Panc1 (cell line): ENCODE measurements at regions not wholly inside any gene's neighbourhood (a gene's known extent, or its start where the extent isn't known, plus 50 kb on each side); places are given as distances from the start of the nearest gene placed in this dataset.

Experiments
- ATAC-seq: fragments of 200-7000 bp; cut with Tn5 transposase; 2 replicates; pipeline ENCODE4 v1.9.1; 2020; ENCODE audit warnings: mild to moderate bottlenecking, moderate library complexity
- BruUV-seq: library from RNA; stranded (reverse); fragments of 400-500 nt; replicated peaks from 2 replicates; lab custom pipeline; 2021; lab: Mats Ljungman, UMichigan
- CTCF ChIA-PET: fragments of 300-600 bp; sonication (Branson Sonifier 250); formaldehyde crosslinking; loops from one replicate; lab custom pipeline; 2022; ENCODE audit warnings: antibody characterized with exemption; lab: Charles Lee
- POLR2A ChIA-PET: fragments of 300-600 bp; sonication (Branson Sonifier 250); formaldehyde crosslinking; loops from one replicate; lab custom pipeline; 2022; ENCODE audit warnings: antibody characterized with exemption; lab: Charles Lee
- DNase-seq: peaks from one replicate; pipeline ENCODE4 v3.0.0-alpha.2; 2010; ENCODE audit warnings: low read depth, low spot score
- H3K27ac ChIP-seq: 2 replicates; pipeline ENCODE4 v1.5.1; 2011; ENCODE audit warnings: mild to moderate bottlenecking, low read length, inconsistent platforms
- H3K27me3 ChIP-seq: fragments of 200-500 bp; sonication (Bioruptor generic); 2 replicates; pipeline ENCODE4 v1.6.0; 2014; ENCODE audit warnings: low read length, inconsistent platforms; ENCODE audit not compliant: control insufficient read depth, insufficient read depth
- H3K36me3 ChIP-seq: fragments of 200-500 bp; sonication (Bioruptor generic); 2 replicates; pipeline ENCODE4 v1.5.1; 2014; ENCODE audit warnings: inconsistent platforms, mild to moderate bottlenecking, low read length, moderate library complexity; ENCODE audit not compliant: control insufficient read depth, insufficient read depth
- H3K4me1 ChIP-seq: 2 replicates; pipeline ENCODE4 v1.5.1; 2011; ENCODE audit warnings: inconsistent platforms, mild to moderate bottlenecking, low read length, moderate library complexity; ENCODE audit not compliant: control insufficient read depth, insufficient read depth
- H3K4me3 ChIP-seq, 2 experiments: 2 replicates each; pipeline ENCODE4 v1.5.1; 2011 to 2012; ENCODE audit warnings: low read depth in 2 of 2, low read length in 2 of 2, mild to moderate bottlenecking in 2 of 2, inconsistent platforms in 1 of 2, moderate library complexity in 1 of 2
- H3K9me3 ChIP-seq: fragments of 200-500 bp; sonication (Bioruptor generic); 2 replicates; pipeline ENCODE4 v1.5.1; 2014; ENCODE audit warnings: low read depth, mild to moderate bottlenecking, inconsistent platforms, low read length, moderate library complexity; ENCODE audit not compliant: control insufficient read depth, insufficient read depth
- POLR2AphosphoS5 ChIP-seq: IDR thresholded peaks from 2 replicates; pipeline ENCODE4 v1.6.1; 2012; ENCODE audit warnings: mild to moderate bottlenecking, low read depth, low read length, moderate library complexity
- SIN3A ChIP-seq: IDR thresholded peaks from 2 replicates; pipeline ENCODE4 v1.6.1; 2012; ENCODE audit warnings: low read depth, mild to moderate bottlenecking, low read length, moderate library complexity, borderline replicate concordance; ENCODE audit not compliant: insufficient read depth
- TCF7L2 ChIP-seq: IDR thresholded peaks from 2 replicates; pipeline ENCODE4 v1.6.1; 2011; ENCODE audit warnings: mild to moderate bottlenecking, low read depth, low read length, inconsistent platforms
- in situ Hi-C: cut with HindIII; loops from 2 replicates; pipeline ENCODE4 v1.10.0; 2016; ENCODE audit warnings: low sequenced_read_pairs, low pct_unique_long_range_greater_than_20kb
- intact Hi-C: fragments of 100-400 bp; cut with micrococcal nuclease; formaldehyde crosslinking; loops from one replicate; pipeline ENCODE4 v1.10.0; 2022; ENCODE audit not compliant: unreplicated experiment
- TF ChIP-seq, protein P1 (sequence below), 2 experiments: IDR thresholded peaks; 2 replicates each; pipeline ENCODE4 v1.6.1; 2011 to 2012; ENCODE audit warnings: low read depth in 2 of 2, control low read depth in 1 of 2, low read length in 1 of 2, mild to moderate bottlenecking in 1 of 2, moderate library complexity in 1 of 2; ENCODE audit not compliant: insufficient read depth in 1 of 2
- TF ChIP-seq, protein P2 (sequence below): fragments of 450-650 bp; IDR thresholded peaks from 2 replicates; pipeline ENCODE4 v1.5.1; 2017; ENCODE audit warnings: mild to moderate bottlenecking

DNA sequence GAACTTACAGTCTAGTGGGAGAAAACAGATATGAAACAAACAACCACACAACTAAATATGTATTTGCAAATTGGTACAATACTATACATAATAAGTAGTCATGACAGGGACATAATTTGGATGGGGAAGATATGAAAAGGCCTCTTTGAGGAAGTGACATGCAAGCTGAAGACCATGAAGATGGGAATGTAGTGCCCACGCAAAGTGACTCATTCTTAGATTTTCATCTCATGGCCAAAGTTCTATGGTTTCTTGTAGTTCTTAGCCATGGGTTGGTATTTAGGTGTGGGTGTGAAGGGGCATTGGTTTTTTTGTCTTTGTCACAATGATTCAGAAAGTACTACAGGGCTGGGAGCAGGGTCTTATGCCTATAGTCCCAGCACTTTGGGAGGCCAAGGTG, 105.4 kb upstream of the FAM78B start:
- Histone ChIP-seq H3K9me3 (no peaks in the 10 kb centered on the region), H3K4me1 (no peaks in the 10 kb centered on the region), H3K27ac (no peak overlapping the region), H3K27me3 (no peaks in the 10 kb centered on the region), H3K36me3 (no peaks in the 10 kb centered on the region), H3K4me3 (no peak overlapping the region)
- intact Hi-C loops (no loop called here), in situ Hi-C loops (no loop called here)
- BruUV-seq, result no TSS peak
- POLR2A ChIA-PET, result no interaction called here
- no peak for ATAC-seq
- TF ChIP-seq, protein P1, sequence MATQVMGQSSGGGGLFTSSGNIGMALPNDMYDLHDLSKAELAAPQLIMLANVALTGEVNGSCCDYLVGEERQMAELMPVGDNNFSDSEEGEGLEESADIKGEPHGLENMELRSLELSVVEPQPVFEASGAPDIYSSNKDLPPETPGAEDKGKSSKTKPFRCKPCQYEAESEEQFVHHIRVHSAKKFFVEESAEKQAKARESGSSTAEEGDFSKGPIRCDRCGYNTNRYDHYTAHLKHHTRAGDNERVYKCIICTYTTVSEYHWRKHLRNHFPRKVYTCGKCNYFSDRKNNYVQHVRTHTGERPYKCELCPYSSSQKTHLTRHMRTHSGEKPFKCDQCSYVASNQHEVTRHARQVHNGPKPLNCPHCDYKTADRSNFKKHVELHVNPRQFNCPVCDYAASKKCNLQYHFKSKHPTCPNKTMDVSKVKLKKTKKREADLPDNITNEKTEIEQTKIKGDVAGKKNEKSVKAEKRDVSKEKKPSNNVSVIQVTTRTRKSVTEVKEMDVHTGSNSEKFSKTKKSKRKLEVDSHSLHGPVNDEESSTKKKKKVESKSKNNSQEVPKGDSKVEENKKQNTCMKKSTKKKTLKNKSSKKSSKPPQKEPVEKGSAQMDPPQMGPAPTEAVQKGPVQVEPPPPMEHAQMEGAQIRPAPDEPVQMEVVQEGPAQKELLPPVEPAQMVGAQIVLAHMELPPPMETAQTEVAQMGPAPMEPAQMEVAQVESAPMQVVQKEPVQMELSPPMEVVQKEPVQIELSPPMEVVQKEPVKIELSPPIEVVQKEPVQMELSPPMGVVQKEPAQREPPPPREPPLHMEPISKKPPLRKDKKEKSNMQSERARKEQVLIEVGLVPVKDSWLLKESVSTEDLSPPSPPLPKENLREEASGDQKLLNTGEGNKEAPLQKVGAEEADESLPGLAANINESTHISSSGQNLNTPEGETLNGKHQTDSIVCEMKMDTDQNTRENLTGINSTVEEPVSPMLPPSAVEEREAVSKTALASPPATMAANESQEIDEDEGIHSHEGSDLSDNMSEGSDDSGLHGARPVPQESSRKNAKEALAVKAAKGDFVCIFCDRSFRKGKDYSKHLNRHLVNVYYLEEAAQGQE (IDR thresholded peaks at IDR 0.05; ENCODE audit: insufficient read depth in 1 of 2, low read depth in 2 of 2, low read length in 1 of 2), result no peak
- TF ChIP-seq SIN3A (no peak), POLR2AphosphoS5 (no peak), TCF7L2 (no peak)
- TF ChIP-seq, protein P2, sequence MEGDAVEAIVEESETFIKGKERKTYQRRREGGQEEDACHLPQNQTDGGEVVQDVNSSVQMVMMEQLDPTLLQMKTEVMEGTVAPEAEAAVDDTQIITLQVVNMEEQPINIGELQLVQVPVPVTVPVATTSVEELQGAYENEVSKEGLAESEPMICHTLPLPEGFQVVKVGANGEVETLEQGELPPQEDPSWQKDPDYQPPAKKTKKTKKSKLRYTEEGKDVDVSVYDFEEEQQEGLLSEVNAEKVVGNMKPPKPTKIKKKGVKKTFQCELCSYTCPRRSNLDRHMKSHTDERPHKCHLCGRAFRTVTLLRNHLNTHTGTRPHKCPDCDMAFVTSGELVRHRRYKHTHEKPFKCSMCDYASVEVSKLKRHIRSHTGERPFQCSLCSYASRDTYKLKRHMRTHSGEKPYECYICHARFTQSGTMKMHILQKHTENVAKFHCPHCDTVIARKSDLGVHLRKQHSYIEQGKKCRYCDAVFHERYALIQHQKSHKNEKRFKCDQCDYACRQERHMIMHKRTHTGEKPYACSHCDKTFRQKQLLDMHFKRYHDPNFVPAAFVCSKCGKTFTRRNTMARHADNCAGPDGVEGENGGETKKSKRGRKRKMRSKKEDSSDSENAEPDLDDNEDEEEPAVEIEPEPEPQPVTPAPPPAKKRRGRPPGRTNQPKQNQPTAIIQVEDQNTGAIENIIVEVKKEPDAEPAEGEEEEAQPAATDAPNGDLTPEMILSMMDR, result no peak
- CTCF ChIA-PET, result no interaction called here
- no peak for DNase-seq

DNA sequence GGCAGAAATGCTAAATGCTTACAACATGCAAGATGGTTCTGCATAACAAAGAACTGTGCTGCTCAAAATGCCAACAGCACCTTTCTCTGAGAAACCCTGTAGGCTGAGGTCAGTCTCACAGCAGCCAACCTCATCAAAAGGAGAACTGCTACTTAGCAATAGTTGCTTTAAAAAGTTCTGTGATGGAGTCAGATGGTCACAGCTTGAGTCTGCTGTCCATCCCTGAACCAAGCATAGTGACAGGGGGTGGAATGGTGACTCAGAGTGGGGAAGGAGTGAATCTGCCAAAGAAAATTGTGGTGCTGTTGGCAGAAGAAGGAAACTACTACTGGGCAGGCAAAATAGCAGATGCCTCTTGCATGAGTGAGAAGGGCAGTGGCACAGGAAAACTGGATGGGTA, 106.0 kb upstream of the FAM78B start:
- Histone ChIP-seq H3K9me3 (no peaks in the 10 kb centered on the region), H3K4me1 (no peaks in the 10 kb centered on the region), H3K36me3 (no peaks in the 10 kb centered on the region), H3K4me3 (no peak overlapping the region), H3K27ac (no peak overlapping the region), H3K27me3 (no peaks in the 10 kb centered on the region)
- ChIA-PET CTCF (no interaction called here), POLR2A (no interaction called here)
- in situ Hi-C loops (no loop called here), intact Hi-C loops (no loop called here)
- TF ChIP-seq, protein P1 (IDR thresholded peaks at IDR 0.05; ENCODE audit: insufficient read depth in 1 of 2, low read depth in 2 of 2, low read length in 1 of 2), result no peak
- TF ChIP-seq POLR2AphosphoS5 (no peak), TCF7L2 (no peak), SIN3A (no peak)
- TF ChIP-seq, protein P2, result no peak
- DNase-seq (no peak), ATAC-seq (no peak)
- no TSS peak for BruUV-seq
